ENCODE measurements at regions not wholly inside any gene's neighbourhood (a gene's known extent, or its start where the extent isn't known, plus 50 kb on each side); places are given as distances from the start of the nearest gene placed in this dataset.

DNA sequence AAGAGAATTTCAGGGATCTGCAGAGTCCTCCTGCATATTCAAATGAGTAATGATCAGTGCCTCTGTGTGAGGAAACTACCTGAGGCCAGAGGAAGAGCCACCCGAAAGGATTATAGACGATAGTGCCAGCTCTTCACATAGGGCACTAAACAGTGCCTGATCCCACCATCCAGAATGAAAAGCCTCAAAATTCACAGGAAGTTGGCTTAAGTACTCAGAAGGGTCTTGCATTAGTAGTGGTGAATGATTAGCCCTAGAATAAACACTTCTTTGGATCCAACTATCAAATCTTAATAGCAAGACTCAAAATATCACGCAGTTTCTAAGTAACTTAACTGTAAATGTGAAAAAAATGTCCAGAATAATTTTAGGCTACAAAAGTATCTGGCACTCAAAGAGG lies 324.4 kb downstream of the ZNF674 start:
- TF ChIP-seq POLR2AphosphoS5 (IDR thresholded peaks at IDR 0.05; ENCODE audit: low read depth, low read length) (no peak), SIN3A (IDR thresholded peaks at IDR 0.05; ENCODE audit: borderline replicate concordance, insufficient read depth, low read depth, low read length) (no peak), TCF7L2 (IDR thresholded peaks at IDR 0.05; ENCODE audit: low read depth, low read length) (no peak)
- TF ChIP-seq, protein P1, sequence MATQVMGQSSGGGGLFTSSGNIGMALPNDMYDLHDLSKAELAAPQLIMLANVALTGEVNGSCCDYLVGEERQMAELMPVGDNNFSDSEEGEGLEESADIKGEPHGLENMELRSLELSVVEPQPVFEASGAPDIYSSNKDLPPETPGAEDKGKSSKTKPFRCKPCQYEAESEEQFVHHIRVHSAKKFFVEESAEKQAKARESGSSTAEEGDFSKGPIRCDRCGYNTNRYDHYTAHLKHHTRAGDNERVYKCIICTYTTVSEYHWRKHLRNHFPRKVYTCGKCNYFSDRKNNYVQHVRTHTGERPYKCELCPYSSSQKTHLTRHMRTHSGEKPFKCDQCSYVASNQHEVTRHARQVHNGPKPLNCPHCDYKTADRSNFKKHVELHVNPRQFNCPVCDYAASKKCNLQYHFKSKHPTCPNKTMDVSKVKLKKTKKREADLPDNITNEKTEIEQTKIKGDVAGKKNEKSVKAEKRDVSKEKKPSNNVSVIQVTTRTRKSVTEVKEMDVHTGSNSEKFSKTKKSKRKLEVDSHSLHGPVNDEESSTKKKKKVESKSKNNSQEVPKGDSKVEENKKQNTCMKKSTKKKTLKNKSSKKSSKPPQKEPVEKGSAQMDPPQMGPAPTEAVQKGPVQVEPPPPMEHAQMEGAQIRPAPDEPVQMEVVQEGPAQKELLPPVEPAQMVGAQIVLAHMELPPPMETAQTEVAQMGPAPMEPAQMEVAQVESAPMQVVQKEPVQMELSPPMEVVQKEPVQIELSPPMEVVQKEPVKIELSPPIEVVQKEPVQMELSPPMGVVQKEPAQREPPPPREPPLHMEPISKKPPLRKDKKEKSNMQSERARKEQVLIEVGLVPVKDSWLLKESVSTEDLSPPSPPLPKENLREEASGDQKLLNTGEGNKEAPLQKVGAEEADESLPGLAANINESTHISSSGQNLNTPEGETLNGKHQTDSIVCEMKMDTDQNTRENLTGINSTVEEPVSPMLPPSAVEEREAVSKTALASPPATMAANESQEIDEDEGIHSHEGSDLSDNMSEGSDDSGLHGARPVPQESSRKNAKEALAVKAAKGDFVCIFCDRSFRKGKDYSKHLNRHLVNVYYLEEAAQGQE (IDR thresholded peaks at IDR 0.05; ENCODE audit: insufficient read depth in 1 of 2, low read depth in 2 of 2, low read length in 1 of 2), result no peak
- TF ChIP-seq, protein P2, sequence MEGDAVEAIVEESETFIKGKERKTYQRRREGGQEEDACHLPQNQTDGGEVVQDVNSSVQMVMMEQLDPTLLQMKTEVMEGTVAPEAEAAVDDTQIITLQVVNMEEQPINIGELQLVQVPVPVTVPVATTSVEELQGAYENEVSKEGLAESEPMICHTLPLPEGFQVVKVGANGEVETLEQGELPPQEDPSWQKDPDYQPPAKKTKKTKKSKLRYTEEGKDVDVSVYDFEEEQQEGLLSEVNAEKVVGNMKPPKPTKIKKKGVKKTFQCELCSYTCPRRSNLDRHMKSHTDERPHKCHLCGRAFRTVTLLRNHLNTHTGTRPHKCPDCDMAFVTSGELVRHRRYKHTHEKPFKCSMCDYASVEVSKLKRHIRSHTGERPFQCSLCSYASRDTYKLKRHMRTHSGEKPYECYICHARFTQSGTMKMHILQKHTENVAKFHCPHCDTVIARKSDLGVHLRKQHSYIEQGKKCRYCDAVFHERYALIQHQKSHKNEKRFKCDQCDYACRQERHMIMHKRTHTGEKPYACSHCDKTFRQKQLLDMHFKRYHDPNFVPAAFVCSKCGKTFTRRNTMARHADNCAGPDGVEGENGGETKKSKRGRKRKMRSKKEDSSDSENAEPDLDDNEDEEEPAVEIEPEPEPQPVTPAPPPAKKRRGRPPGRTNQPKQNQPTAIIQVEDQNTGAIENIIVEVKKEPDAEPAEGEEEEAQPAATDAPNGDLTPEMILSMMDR (IDR thresholded peaks at IDR 0.05), result no peak
- BruUV-seq (replicated peaks), result no TSS peak
- Histone ChIP-seq H3K36me3 (ENCODE audit: control insufficient read depth, insufficient read depth, low read length) (no peaks in the 10 kb centered on the region), H3K4me1 (ENCODE audit: control insufficient read depth, insufficient read depth, low read length) (no peaks in the 10 kb centered on the region; the same call in 1 of the 2 replicates), H3K27ac (ENCODE audit: low read length) (peak overlapping the region; percentile 48; the same call in 1 of the 2 replicates), H3K27me3 (ENCODE audit: control insufficient read depth, insufficient read depth, low read length) (no peaks in the 10 kb centered on the region), H3K4me3 (ENCODE audit: low read depth in 2 of 2, low read length in 2 of 2) (no peak overlapping the region), H3K9me3 (ENCODE audit: control insufficient read depth, insufficient read depth, low read depth, low read length) (no peaks in the 10 kb centered on the region)
- DNase-seq (ENCODE audit: low read depth, low spot score) (no peak), ATAC-seq (no peak)
- intact Hi-C loops (cut with micrococcal nuclease; ENCODE audit: unreplicated experiment) (no loop called here), in situ Hi-C loops (cut with HindIII; ENCODE audit: low pct_unique_long_range_greater_than_20kb, low sequenced_read_pairs) (no loop called here)
- ChIA-PET POLR2A (no interaction called here), CTCF (no interaction called here)

DNA sequence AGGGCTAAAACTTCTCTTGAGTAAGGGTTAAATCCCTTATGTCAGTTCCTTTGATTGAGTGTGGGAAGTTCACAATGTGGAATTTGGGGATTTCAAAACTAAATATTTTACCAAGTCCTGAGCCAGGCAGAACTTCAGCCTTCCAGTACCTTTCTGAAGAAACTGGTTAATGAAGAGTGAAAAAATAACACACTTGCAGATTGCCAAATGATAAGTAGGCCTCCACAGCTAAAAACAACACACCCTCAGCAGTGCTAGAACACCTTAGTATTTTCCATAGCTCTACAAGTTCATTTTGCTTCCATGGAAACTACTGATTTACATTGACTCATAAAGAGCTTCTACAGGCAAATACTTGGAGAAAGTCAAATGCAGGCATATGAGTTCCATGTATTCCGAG lies 326.8 kb downstream of the ZNF674 start:
- in situ Hi-C loops (cut with HindIII; ENCODE audit: low pct_unique_long_range_greater_than_20kb, low sequenced_read_pairs), result no loop called here
- H3K9me3 ChIP-seq (ENCODE audit: control insufficient read depth, insufficient read depth, low read depth, low read length), result no peaks in the 10 kb centered on the region
- no peak for DNase-seq (ENCODE audit: low read depth, low spot score)
- no peaks in the 10 kb centered on the region; the same call in 1 of the 2 replicates for H3K4me1 ChIP-seq (ENCODE audit: control insufficient read depth, insufficient read depth, low read length)
- H3K36me3 ChIP-seq (ENCODE audit: control insufficient read depth, insufficient read depth, low read length), result no peaks in the 10 kb centered on the region
- BruUV-seq (replicated peaks), result no TSS peak
- intact Hi-C loops (cut with micrococcal nuclease; ENCODE audit: unreplicated experiment), result no loop called here
- CTCF ChIA-PET, result no interaction called here
- POLR2A ChIA-PET, result no interaction called here
- no peaks in the 10 kb centered on the region for H3K27me3 ChIP-seq (ENCODE audit: control insufficient read depth, insufficient read depth, low read length)
- peak overlapping the region; percentile 34; the same call in 1 of the 2 replicates for H3K27ac ChIP-seq (ENCODE audit: low read length)
- ATAC-seq, result no peak
- H3K4me3 ChIP-seq (ENCODE audit: low read depth in 2 of 2, low read length in 2 of 2), result no peak overlapping the region
- TF ChIP-seq, protein P1 (IDR thresholded peaks at IDR 0.05; ENCODE audit: insufficient read depth in 1 of 2, low read depth in 2 of 2, low read length in 1 of 2), result no peak
- no peak for TF ChIP-seq SIN3A (IDR thresholded peaks at IDR 0.05; ENCODE audit: borderline replicate concordance, insufficient read depth, low read depth, low read length)
- no peak for TF ChIP-seq POLR2AphosphoS5 (IDR thresholded peaks at IDR 0.05; ENCODE audit: low read depth, low read length)
- TF ChIP-seq TCF7L2 (IDR thresholded peaks at IDR 0.05; ENCODE audit: low read depth, low read length), result no peak
- TF ChIP-seq, protein P2 (IDR thresholded peaks at IDR 0.05), result no peak

All from Panc1 (cell line).